GM23248 (cell line): ENCODE measurements at regions not wholly inside any gene's neighbourhood (a gene's known extent, or its start where the extent isn't known, plus 50 kb on each side); places are given as distances from the start of the nearest gene placed in this dataset.

ENCODE experiments used
- DNase-seq: peaks from one replicate; pipeline ENCODE4 v3.0.0-alpha.2; 2015
- H2AFZ ChIP-seq: fragments of 200-600 bp; sonication (generic); 2 replicates; pipeline ENCODE4 v1.6.1; 2016; ENCODE audit warnings: antibody characterized with exemption
- H3F3A ChIP-seq: fragments of 200-600 bp; sonication (generic); 2 replicates; pipeline ENCODE4 v1.6.1; 2016; ENCODE audit warnings: mild to moderate bottlenecking, antibody characterized with exemption, mixed run types; ENCODE audit not compliant: insufficient read depth
- H3K27ac ChIP-seq: fragments of 200-600 bp; sonication (generic); 2 replicates; pipeline ENCODE4 v1.5.1; 2016; ENCODE audit warnings: mild to moderate bottlenecking
- H3K27me3 ChIP-seq: fragments of 200-600 bp; sonication (generic); replicated peaks from 2 replicates; pipeline ENCODE4 v1.6.1; 2016; ENCODE audit warnings: mild to moderate bottlenecking; ENCODE audit not compliant: insufficient read depth
- H3K36me3 ChIP-seq: fragments of 200-600 bp; sonication (generic); 2 replicates; pipeline ENCODE4 v1.6.1; 2016; ENCODE audit warnings: low read depth, mild to moderate bottlenecking
- H3K4me1 ChIP-seq: fragments of 200-600 bp; sonication (generic); 2 replicates; pipeline ENCODE4 v1.6.1; 2016; ENCODE audit warnings: mild to moderate bottlenecking; ENCODE audit not compliant: insufficient read depth
- H3K4me2 ChIP-seq: fragments of 200-600 bp; sonication (generic); one replicate; pipeline ENCODE4 v1.6.1; 2016; ENCODE audit warnings: mild to moderate bottlenecking; ENCODE audit not compliant: unreplicated experiment
- H3K4me3 ChIP-seq: fragments of 200-600 bp; sonication (generic); 2 replicates; pipeline ENCODE4 v1.5.1; 2016; ENCODE audit warnings: mild to moderate bottlenecking
- H3K79me2 ChIP-seq: fragments of 200-600 bp; sonication (generic); 2 replicates; pipeline ENCODE4 v1.6.1; 2016; ENCODE audit warnings: mild to moderate bottlenecking; ENCODE audit not compliant: insufficient read depth
- H3K9ac ChIP-seq: fragments of 200-600 bp; sonication (generic); 2 replicates; pipeline ENCODE4 v1.6.1; 2016; ENCODE audit warnings: mild to moderate bottlenecking
- H3K9me2 ChIP-seq: fragments of 200-600 bp; sonication (generic); 2 replicates; pipeline ENCODE4 v1.6.1; 2016; ENCODE audit warnings: mixed run types, mild to moderate bottlenecking, moderate library complexity; ENCODE audit not compliant: insufficient read depth
- H3K9me3 ChIP-seq: fragments of 200-600 bp; sonication (generic); one replicate; pipeline ENCODE4 v1.6.1; 2017; ENCODE audit warnings: low read depth
- H4K20me1 ChIP-seq: fragments of 200-600 bp; sonication (generic); 2 replicates; pipeline ENCODE4 v1.6.0; 2016; ENCODE audit not compliant: insufficient read depth
- EZH2 ChIP-seq: fragments of 200-600 bp; sonication (generic); IDR thresholded peaks from 2 replicates; pipeline ENCODE4 v1.6.1; 2018; ENCODE audit warnings: antibody characterized with exemption, mild to moderate bottlenecking; ENCODE audit not compliant: insufficient read depth, poor library complexity, severe bottlenecking
- EZH2phosphoT487 ChIP-seq: fragments of 200-600 bp; sonication (generic); IDR thresholded peaks from 2 replicates; pipeline ENCODE4 v1.6.1; 2018; ENCODE audit warnings: antibody characterized with exemption, moderate library complexity, mild to moderate bottlenecking, low read depth; ENCODE audit not compliant: insufficient read depth
- WGBS, 2 experiments: methylation state at CpG; one replicate each; pipeline ENCODE4 v1.1.6; 2015 to 2017; ENCODE audit warnings: low lambda C conversion rate in 2 of 2, low coverage in 1 of 2; ENCODE audit errors: missing lambda C conversion rate in 2 of 2; 5-methylcytosine and 5-hydroxymethylcytosine counted together
- in situ Hi-C: fragments of 300-500 bp; cut with MboI; formaldehyde crosslinking; loops from 2 replicates; pipeline ENCODE4 v1.15.0; 2020

DNA sequence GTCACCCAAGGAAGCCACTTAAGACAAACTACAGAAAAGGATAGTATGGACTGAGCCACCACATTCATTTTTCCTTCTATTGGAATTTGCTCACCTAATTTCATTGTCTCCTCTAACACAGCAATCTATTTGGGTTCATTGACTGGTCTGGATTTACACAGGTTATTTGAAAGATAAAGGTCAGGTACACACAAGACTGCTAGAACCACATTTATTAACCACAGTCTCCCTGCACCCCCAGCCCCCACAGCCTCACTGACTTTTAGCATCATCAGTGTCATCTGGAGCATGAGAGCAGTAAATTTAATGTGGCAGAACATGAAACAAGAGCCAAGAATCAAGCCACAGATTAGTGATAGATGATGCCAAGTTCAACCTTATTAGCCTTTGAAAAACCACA, 226.9 kb upstream of the GYPC start:
- no peaks in the 10 kb centered on the region for H3K4me1 ChIP-seq
- H3K79me2 ChIP-seq, result no peaks in the 10 kb centered on the region
- TF ChIP-seq EZH2phosphoT487, result no peak
- TF ChIP-seq EZH2, result no peak
- no peaks in the 10 kb centered on the region for H3K27me3 ChIP-seq
- H2AFZ ChIP-seq, result no peak overlapping the region
- H3K27ac ChIP-seq, result no peak overlapping the region
- H3K4me2 ChIP-seq, result no peak overlapping the region
- no peaks in the 10 kb centered on the region for H4K20me1 ChIP-seq
- H3K9me3 ChIP-seq, result no peaks in the 10 kb centered on the region
- no peak overlapping the region for H3K4me3 ChIP-seq
- no peaks in the 10 kb centered on the region for H3F3A ChIP-seq
- in situ Hi-C loops, result no loop called here
- no peaks in the 10 kb centered on the region for H3K36me3 ChIP-seq
- no peak for DNase-seq
- no peak overlapping the region for H3K9ac ChIP-seq
- no peaks in the 10 kb centered on the region for H3K9me2 ChIP-seq

DNA sequence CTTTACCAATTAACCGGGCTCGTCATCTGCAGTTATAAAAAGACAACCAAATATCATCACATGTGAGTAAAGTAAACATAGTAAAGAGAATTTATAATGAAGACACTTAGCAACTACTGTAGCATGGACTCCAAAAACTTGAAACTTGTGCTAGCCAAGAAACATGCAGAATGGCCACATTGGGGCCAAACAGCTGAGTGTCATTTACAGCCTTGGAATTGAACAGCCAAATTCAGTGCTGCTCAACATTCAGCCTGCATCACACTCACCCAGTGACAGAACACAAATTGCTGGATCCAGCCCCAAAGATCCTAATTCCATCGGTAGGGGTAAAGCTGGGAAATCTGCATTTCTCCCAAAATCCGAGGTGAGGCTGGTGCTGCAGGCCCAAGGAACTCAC, 224.8 kb upstream of the GYPC start:
- DNase-seq, result no peak
- H3K9me2 ChIP-seq, result no peaks in the 10 kb centered on the region
- no peaks in the 10 kb centered on the region for H3K9me3 ChIP-seq
- no peaks in the 10 kb centered on the region for H3K79me2 ChIP-seq
- no peak overlapping the region for H3K4me2 ChIP-seq
- H3F3A ChIP-seq, result no peaks in the 10 kb centered on the region
- H3K36me3 ChIP-seq, result no peaks in the 10 kb centered on the region
- WGBS, 2 experiments, result 0% methylated on average over 4 of the region's 4 CpGs
- no peaks in the 10 kb centered on the region for H3K4me1 ChIP-seq
- no peak overlapping the region for H3K27ac ChIP-seq
- no peaks in the 10 kb centered on the region for H3K27me3 ChIP-seq
- no peaks in the 10 kb centered on the region for H4K20me1 ChIP-seq
- in situ Hi-C loops, result no loop called here
- TF ChIP-seq EZH2phosphoT487, result no peak
- TF ChIP-seq EZH2, result no peak
- no peak overlapping the region for H2AFZ ChIP-seq
- no peak overlapping the region for H3K9ac ChIP-seq
- H3K4me3 ChIP-seq, result no peak overlapping the region

DNA sequence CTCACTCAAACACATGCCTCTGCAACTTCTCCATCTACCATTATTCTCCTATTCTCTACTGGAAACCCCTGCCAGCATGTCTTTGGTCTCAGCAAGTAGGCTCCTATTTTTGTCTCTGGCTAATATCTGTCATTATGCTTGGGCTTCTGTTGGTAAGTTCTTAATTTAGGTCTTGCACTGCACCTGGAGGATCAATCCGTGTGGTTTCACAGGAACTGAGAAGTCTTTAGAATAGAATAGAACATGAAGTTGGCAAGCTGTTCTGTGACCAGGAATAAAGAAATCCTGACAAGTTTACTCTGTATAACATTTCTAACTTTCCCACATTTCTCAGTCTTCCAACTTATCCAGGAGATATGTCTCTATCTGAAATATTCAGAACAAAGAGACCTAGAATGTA, 219.5 kb upstream of the GYPC start:
- Histone ChIP-seq H3K4me2 (no peak overlapping the region), H3K79me2 (no peaks in the 10 kb centered on the region), H3K27me3 (no peaks in the 10 kb centered on the region), H3K9ac (no peak overlapping the region), H3K27ac (no peak overlapping the region), H2AFZ (no peak overlapping the region), H3F3A (no peaks in the 10 kb centered on the region), H3K4me3 (no peak overlapping the region), H3K4me1 (no peaks in the 10 kb centered on the region), H3K36me3 (no peaks in the 10 kb centered on the region), H4K20me1 (no peaks in the 10 kb centered on the region), H3K9me2 (no peaks in the 10 kb centered on the region), H3K9me3 (no peaks in the 10 kb centered on the region)
- WGBS, 2 experiments, result 18 to 20% methylated on average over 1 of the region's 1 CpG
- DNase-seq, result no peak
- TF ChIP-seq EZH2, result no peak
- TF ChIP-seq EZH2phosphoT487, result no peak
- in situ Hi-C loops, result no loop called here

DNA sequence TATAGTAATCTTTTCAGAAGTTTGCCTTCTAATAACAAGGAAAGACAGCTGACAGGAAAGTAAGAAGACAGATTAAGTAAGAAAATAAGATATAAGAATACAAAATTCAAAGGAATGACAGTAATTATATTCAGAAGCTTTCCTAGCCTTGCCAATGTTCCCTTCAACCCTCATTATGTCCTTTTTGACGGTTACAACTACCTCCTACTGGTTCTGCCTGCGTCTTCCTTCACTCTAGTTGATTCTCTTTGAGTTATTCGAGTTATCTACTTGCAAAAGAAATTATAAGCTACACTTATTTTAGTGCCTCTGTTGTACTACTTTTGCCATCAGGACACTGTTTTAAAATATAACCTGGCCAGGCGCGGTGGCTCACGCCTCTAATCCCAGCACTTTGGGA, 218.9 kb upstream of the GYPC start:
- no peaks in the 10 kb centered on the region for H3F3A ChIP-seq
- H3K4me1 ChIP-seq, result no peaks in the 10 kb centered on the region
- no peak for DNase-seq
- H2AFZ ChIP-seq, result no peak overlapping the region
- H3K9me3 ChIP-seq, result no peaks in the 10 kb centered on the region
- WGBS, 2 experiments, result 28 to 30% methylated on average over 6 of the region's 6 CpGs
- H3K9me2 ChIP-seq, result no peaks in the 10 kb centered on the region
- H4K20me1 ChIP-seq, result no peaks in the 10 kb centered on the region
- H3K4me3 ChIP-seq, result no peak overlapping the region
- H3K27me3 ChIP-seq, result no peaks in the 10 kb centered on the region
- no peak overlapping the region for H3K27ac ChIP-seq
- in situ Hi-C loops, result no loop called here
- no peaks in the 10 kb centered on the region for H3K36me3 ChIP-seq
- TF ChIP-seq EZH2phosphoT487 (no peak), EZH2 (no peak)
- no peaks in the 10 kb centered on the region for H3K79me2 ChIP-seq
- H3K4me2 ChIP-seq, result no peak overlapping the region
- H3K9ac ChIP-seq, result no peak overlapping the region

DNA sequence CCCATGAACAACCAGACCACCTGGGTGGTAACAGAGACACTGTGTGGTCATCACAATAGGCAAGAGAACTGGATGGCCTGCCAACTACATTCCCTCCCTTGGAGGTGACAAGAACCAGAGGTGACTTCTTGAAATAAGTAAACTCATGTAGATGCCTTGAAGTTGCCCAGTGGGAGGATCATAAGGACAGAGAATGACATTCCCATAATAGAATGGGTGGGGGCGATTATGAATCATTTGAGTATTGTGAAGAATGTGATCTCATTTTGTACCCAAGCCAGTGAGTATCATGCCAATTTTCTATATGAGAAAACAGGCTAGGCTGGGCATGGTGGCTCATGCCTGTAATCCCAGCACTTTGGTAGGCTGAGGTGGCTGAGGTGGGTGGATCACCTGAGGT, 211.4 kb upstream of the GYPC start:
- Histone ChIP-seq H3K27ac (no peak overlapping the region), H3K27me3 (no peaks in the 10 kb centered on the region), H3K79me2 (no peaks in the 10 kb centered on the region), H3K9me3 (no peaks in the 10 kb centered on the region), H3F3A (no peaks in the 10 kb centered on the region), H3K9ac (no peak overlapping the region), H3K4me1 (no peaks in the 10 kb centered on the region), H3K4me2 (no peak overlapping the region), H3K36me3 (no peaks in the 10 kb centered on the region), H4K20me1 (no peaks in the 10 kb centered on the region), H3K9me2 (no peaks in the 10 kb centered on the region), H3K4me3 (no peak overlapping the region), H2AFZ (no peak overlapping the region)
- in situ Hi-C loops, result no loop called here
- no peak for TF ChIP-seq EZH2
- no peak for TF ChIP-seq EZH2phosphoT487
- WGBS, 2 experiments, result 0 to 3% methylated on average over 1 of the region's 1 CpG
- DNase-seq, result no peak
